Neural crest cell (in vitro differentiated cells): ENCODE measurements at regions not wholly inside any gene's neighbourhood (a gene's known extent, or its start where the extent isn't known, plus 50 kb on each side); places are given as distances from the start of the nearest gene placed in this dataset.
"Not testable (repeated sequence)": the region's sequence is repeated elsewhere in the genome, so short reads cannot be mapped to it uniquely, and the experiment has no call there.

Experiments
- DNase-seq: peaks from one replicate; pipeline ENCODE4 v3.0.0; 2021; ENCODE audit warnings: low read depth, mixed read lengths, low spot score
- H3K27ac Mint-ChIP-seq: one replicate; pipeline ENCODE4 v1.8.0; 2021; ENCODE audit warnings: mild to moderate bottlenecking, mixed read lengths; ENCODE audit not compliant: unreplicated experiment
- H3K27me3 Mint-ChIP-seq: 2 replicates; pipeline ENCODE4 v1.8.0; 2021; ENCODE audit warnings: low read depth, mild to moderate bottlenecking, mixed read lengths
- H3K36me3 Mint-ChIP-seq: 2 replicates; pipeline ENCODE4 v1.8.0; 2021; ENCODE audit warnings: low read depth, mild to moderate bottlenecking, mixed read lengths
- H3K4me1 Mint-ChIP-seq: 2 replicates; pipeline ENCODE4 v1.8.0; 2021; ENCODE audit warnings: mixed read lengths
- H3K4me3 Mint-ChIP-seq: one replicate; pipeline ENCODE4 v1.8.0; 2021; ENCODE audit warnings: mild to moderate bottlenecking, mixed read lengths
- H3K9me3 Mint-ChIP-seq: 2 replicates; pipeline ENCODE4 v1.8.0; 2021; ENCODE audit warnings: mixed read lengths
- TF ChIP-seq, protein P1 (sequence below): fragments of 200-600 bp; sonication (generic); conservative IDR thresholded peaks from 2 replicates; pipeline ENCODE4 v1.5.0; 2021; ENCODE audit warnings: antibody characterized with exemption, mild to moderate bottlenecking

DNA sequence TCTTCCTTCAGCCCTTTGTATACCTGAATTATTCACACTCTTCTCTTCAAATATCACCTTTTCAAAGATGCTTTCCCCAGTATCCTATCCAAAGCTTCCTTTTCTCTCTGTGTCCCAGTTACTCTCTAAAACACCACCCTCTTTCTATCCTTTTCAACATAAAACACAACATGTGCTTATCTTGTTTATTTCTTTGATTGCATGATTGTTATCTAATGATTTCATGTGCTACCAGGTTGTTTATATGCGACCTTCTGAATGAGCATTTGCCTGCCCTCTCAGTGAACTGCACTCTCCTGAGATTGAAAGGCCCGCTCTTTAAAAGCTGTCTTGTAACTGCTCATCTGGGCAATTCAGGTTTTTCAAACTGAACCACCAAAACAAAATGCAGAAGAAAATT is 97.7 kb upstream of the FGGY start:
- H3K36me3 Mint-ChIP-seq: no peaks in the 10 kb centered on the region
- H3K4me1 Mint-ChIP-seq: no peaks in the 10 kb centered on the region
- peaks cover 2% of the 10 kb centered on the region for H3K9me3 Mint-ChIP-seq
- DNase-seq: no peak
- no peaks in the 10 kb centered on the region for H3K27me3 Mint-ChIP-seq
- TF ChIP-seq, protein P1, sequence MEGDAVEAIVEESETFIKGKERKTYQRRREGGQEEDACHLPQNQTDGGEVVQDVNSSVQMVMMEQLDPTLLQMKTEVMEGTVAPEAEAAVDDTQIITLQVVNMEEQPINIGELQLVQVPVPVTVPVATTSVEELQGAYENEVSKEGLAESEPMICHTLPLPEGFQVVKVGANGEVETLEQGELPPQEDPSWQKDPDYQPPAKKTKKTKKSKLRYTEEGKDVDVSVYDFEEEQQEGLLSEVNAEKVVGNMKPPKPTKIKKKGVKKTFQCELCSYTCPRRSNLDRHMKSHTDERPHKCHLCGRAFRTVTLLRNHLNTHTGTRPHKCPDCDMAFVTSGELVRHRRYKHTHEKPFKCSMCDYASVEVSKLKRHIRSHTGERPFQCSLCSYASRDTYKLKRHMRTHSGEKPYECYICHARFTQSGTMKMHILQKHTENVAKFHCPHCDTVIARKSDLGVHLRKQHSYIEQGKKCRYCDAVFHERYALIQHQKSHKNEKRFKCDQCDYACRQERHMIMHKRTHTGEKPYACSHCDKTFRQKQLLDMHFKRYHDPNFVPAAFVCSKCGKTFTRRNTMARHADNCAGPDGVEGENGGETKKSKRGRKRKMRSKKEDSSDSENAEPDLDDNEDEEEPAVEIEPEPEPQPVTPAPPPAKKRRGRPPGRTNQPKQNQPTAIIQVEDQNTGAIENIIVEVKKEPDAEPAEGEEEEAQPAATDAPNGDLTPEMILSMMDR: no peak
- no peak overlapping the region for H3K27ac Mint-ChIP-seq
- no peak overlapping the region for H3K4me3 Mint-ChIP-seq

- no peaks in the 10 kb centered on the region for H3K4me1 Mint-ChIP-seq
- H3K9me3 Mint-ChIP-seq: peaks cover 3% of the 10 kb centered on the region
- no peak for DNase-seq
- H3K27me3 Mint-ChIP-seq: no peaks in the 10 kb centered on the region
- TF ChIP-seq, protein P1: no peak
- H3K4me3 Mint-ChIP-seq: no peak overlapping the region
- H3K36me3 Mint-ChIP-seq: no peaks in the 10 kb centered on the region
- H3K27ac Mint-ChIP-seq: no peak overlapping the region
Observed at GRCh38 chr1:59199719-59200376, 97.0 kb upstream of the FGGY start.

- TF ChIP-seq, protein P1: no peak
- Mint-ChIP-seq H3K4me1 (no peaks in the 10 kb centered on the region), H3K27ac (no peak overlapping the region), H3K9me3 (peaks cover 3% of the 10 kb centered on the region), H3K36me3 (no peaks in the 10 kb centered on the region), H3K27me3 (no peaks in the 10 kb centered on the region), H3K4me3 (no peak overlapping the region)
- DNase-seq: no peak
Observed at GRCh38 chr1:59201341-59201740, 95.6 kb upstream of the FGGY start.

DNA sequence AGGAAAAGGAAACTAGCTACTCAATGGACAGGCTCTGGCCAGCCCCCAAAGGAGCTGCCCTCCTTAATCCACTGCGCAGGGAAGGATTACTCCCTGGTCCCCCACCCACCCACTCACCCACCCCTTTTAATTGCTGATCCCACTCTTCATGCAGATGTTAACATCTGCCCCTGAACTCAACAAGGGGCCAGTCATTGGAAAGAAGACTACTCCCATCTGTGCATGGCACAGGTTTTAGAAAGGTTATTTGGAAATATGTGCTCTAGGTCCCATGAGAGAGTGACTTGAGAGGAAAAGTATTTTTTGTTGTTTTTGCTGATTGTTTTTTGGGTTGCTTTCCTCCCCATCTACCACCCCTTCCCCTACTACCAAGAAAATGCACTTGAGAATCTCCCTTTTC is 94.4 kb upstream of the FGGY start:
- no peak overlapping the region for H3K27ac Mint-ChIP-seq
- no peaks in the 10 kb centered on the region for H3K36me3 Mint-ChIP-seq
- H3K27me3 Mint-ChIP-seq: no peaks in the 10 kb centered on the region
- no peak overlapping the region for H3K4me3 Mint-ChIP-seq
- TF ChIP-seq, protein P1: no peak
- H3K4me1 Mint-ChIP-seq: no peaks in the 10 kb centered on the region
- peaks cover 3% of the 10 kb centered on the region for H3K9me3 Mint-ChIP-seq
- DNase-seq: no peak

DNA sequence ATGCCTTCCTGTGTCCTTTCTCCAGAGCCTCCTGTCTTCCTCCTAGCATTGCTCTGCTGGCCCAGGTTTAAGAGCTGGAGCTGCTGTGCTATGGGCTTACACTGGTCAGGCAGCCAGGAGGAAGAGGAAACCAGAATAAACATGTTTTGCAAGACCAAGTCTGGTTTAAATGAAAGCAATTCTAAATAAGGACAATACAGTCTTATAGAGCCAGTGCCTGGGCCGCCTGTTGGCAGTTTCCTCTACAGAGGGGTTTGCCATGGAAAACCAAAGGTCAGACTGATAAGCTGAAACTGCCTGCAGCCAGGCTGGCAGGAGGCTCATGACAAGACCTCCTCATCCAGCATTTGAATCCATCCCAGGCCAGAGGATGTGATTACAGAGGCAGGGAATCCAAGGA is 92.9 kb upstream of the FGGY start:
- Mint-ChIP-seq H3K36me3 (peaks cover 3% of the 10 kb centered on the region), H3K4me3 (no peak overlapping the region), H3K27ac (no peak overlapping the region), H3K27me3 (no peaks in the 10 kb centered on the region), H3K9me3 (peaks cover 9% of the 10 kb centered on the region), H3K4me1 (no peaks in the 10 kb centered on the region)
- TF ChIP-seq, protein P1: no peak
- DNase-seq: no peak

DNA sequence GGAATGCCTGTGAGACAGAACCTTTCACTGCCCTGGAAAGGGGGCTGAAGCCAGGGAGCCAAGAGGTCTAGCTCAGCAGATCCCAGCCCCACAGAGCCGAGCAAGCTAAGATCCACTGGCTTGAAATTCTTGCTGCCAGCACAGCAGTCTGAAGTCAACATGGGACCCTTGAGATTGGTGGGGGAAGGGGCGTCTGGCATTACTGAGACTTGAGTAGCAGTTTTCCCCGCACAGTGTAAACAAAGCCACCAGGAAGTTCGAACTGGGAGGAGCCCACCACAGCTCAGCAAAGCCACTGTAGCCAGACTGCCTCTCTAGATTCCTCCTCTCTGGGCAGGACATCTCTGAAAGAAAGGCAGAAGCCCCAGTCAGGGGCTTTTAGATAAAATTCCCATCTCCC is 90.3 kb upstream of the FGGY start:
- H3K27me3 Mint-ChIP-seq, H3K4me3 Mint-ChIP-seq, H3K4me1 Mint-ChIP-seq, H3K36me3 Mint-ChIP-seq, DNase-seq, H3K27ac Mint-ChIP-seq: not testable (repeated sequence)
- peaks cover 11% of the 10 kb centered on the region for H3K9me3 Mint-ChIP-seq

DNA sequence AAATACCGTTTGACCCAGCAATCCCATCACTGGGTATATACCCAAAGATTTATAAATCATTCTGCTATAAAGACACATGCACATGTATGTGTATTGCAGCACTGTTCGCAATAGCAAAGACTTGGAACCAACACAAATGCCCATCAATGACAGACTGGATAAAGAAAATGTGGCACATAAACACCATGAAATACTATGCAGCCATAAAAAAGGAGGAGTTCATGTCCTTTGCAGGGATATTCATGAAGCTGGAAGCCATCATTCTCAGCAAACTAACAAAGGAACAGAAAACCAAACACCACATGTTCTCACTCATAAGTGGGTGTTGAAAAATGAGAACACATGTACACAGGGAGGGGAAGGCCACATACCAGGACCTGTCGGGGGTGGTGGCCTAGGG is 86.5 kb upstream of the FGGY start:
- H3K27ac Mint-ChIP-seq, H3K4me3 Mint-ChIP-seq, H3K36me3 Mint-ChIP-seq, H3K27me3 Mint-ChIP-seq, DNase-seq, H3K4me1 Mint-ChIP-seq: not testable (repeated sequence)
- peaks cover 13% of the 10 kb centered on the region for H3K9me3 Mint-ChIP-seq
